Small intestine (tissue), 7 donors: ENCODE measurements at regions not wholly inside any gene's neighbourhood (a gene's known extent, or its start where the extent isn't known, plus 50 kb on each side); places are given as distances from the start of the nearest gene placed in this dataset.
"Not testable (repeated sequence)": the region's sequence is repeated elsewhere in the genome, so short reads cannot be mapped to it uniquely, and the experiment has no call there.

ENCODE experiments used
- DNase-seq, 2 donors: peaks; one replicate each; pipeline versions ENCODE4 v3.0.0 to v3.0.0-alpha.2; 2013
- FAIRE-seq: peaks from 2 replicates; lab custom pipeline; 2012; peaks lifted over from hg19 to GRCh38; lab: Jason Lieb, UNC
- H3K27ac ChIP-seq, 3 donors: one replicate each; pipeline ENCODE4 v1.5.1; 2013; ENCODE audit warnings: low read length in 2 of 3, mild to moderate bottlenecking in 2 of 3, control low read depth in 1 of 3, inconsistent platforms in 1 of 3, low read depth in 1 of 3, moderate library complexity in 1 of 3
- H3K27me3 ChIP-seq, 3 donors: one replicate each; pipeline ENCODE4 v1.6.1; 2013; ENCODE audit warnings: low read length in 3 of 3, inconsistent platforms in 1 of 3; ENCODE audit not compliant: control insufficient read depth in 3 of 3, insufficient read depth in 3 of 3
- H3K36me3 ChIP-seq, 3 donors: one replicate each; pipeline ENCODE4 v1.6.1; 2013; ENCODE audit warnings: low read length in 3 of 3, inconsistent platforms in 1 of 3, low read depth in 1 of 3, mild to moderate bottlenecking in 1 of 3, moderate library complexity in 1 of 3; ENCODE audit not compliant: control insufficient read depth in 3 of 3, insufficient read depth in 2 of 3
- H3K4me1 ChIP-seq, 3 donors: one replicate each; pipeline ENCODE4 v1.6.1; 2013; ENCODE audit warnings: low read length in 2 of 3, inconsistent platforms in 1 of 3, low read depth in 1 of 3, mild to moderate bottlenecking in 1 of 3, moderate library complexity in 1 of 3; ENCODE audit not compliant: control insufficient read depth in 3 of 3, insufficient read depth in 2 of 3
- H3K4me3 ChIP-seq, 3 donors: one replicate each; pipeline ENCODE4 v1.5.1; 2013; ENCODE audit warnings: low read length in 3 of 3, control low read depth in 1 of 3, inconsistent platforms in 1 of 3, low read depth in 1 of 3, mild to moderate bottlenecking in 1 of 3, moderate library complexity in 1 of 3
- H3K9me3 ChIP-seq, 2 donors: one replicate each; pipeline ENCODE4 v1.6.1; 2013; ENCODE audit warnings: low read depth in 1 of 2, low read length in 1 of 2; ENCODE audit not compliant: control insufficient read depth in 2 of 2, insufficient read depth in 1 of 2
- WGBS, 3 donors: extraction: QIAGEN DNeasy Blood & Tissue Kit; methylation state at CpG; one replicate each; pipeline ENCODE4 v1.1.7; 2013; 5-methylcytosine and 5-hydroxymethylcytosine counted together
- donor health status: healthy with polysubstance abuse.
- donor health status: control.
- donor health status: control.
- donor health status: Bipolar disorder and iron deficiency.
- donor health status: healthy.

GRCh38 chr6:150694889-150695288 lies 95.2 kb downstream of the PLEKHG1 start:
- peaks cover 0 to 4% (median 4%) of the 10 kb centered on the region in 3 donors for H3K4me1 ChIP-seq
- no peak overlapping the region for H3K27ac ChIP-seq
- DNase-seq (no peak), FAIRE-seq (no peak)
- no peaks in the 10 kb centered on the region for H3K36me3 ChIP-seq
- H3K9me3 ChIP-seq, result no peaks in the 10 kb centered on the region
- no peaks in the 10 kb centered on the region for H3K27me3 ChIP-seq
- H3K4me3 ChIP-seq, result no peak overlapping the region

- peaks cover 0 to 4% (median 4%) of the 10 kb centered on the region in 3 donors for H3K4me1 ChIP-seq
- DNase-seq, result no peak
- peak overlapping the region in 1 of 3 donors; percentile 3 for H3K27ac ChIP-seq
- H3K36me3 ChIP-seq, result no peaks in the 10 kb centered on the region
- H3K27me3 ChIP-seq, result no peaks in the 10 kb centered on the region
- H3K4me3 ChIP-seq, result no peak overlapping the region
- WGBS, 3 donors, result 58 to 67% (median 62%) methylated on average over 2 of the region's 2 CpGs
- H3K9me3 ChIP-seq, result no peaks in the 10 kb centered on the region
- FAIRE-seq, result no peak
These were observed 96.0 kb downstream of the PLEKHG1 start for GRCh38 chr6:150695652-150696051.

- no peaks in the 10 kb centered on the region for H3K9me3 ChIP-seq
- no peaks in the 10 kb centered on the region for H3K27me3 ChIP-seq
- no peaks in the 10 kb centered on the region for H3K36me3 ChIP-seq
- peaks cover 0 to 4% (median 4%) of the 10 kb centered on the region in 3 donors for H3K4me1 ChIP-seq
- H3K27ac ChIP-seq, result no peak overlapping the region
- WGBS, 3 donors, result 60 to 77% (median 70%) methylated on average over 8 of the region's 8 CpGs
- DNase-seq, result no peak
- H3K4me3 ChIP-seq, result no peak overlapping the region
- no peak for FAIRE-seq
These were observed 96.5 kb downstream of the PLEKHG1 start for GRCh38 chr6:150696190-150696589.

GRCh38 chr6:150696918-150697317 lies 97.2 kb downstream of the PLEKHG1 start:
- 93 to 98% (median 93%) methylated on average over 3 of the region's 3 CpGs for WGBS, 3 donors
- DNase-seq, H3K27me3 ChIP-seq, H3K27ac ChIP-seq, FAIRE-seq, H3K36me3 ChIP-seq, H3K4me1 ChIP-seq, H3K9me3 ChIP-seq, H3K4me3 ChIP-seq: not testable (repeated sequence)

- H3K4me1 ChIP-seq, result peaks cover 0 to 4% (median 4%) of the 10 kb centered on the region in 3 donors
- H3K4me3 ChIP-seq, result no peak overlapping the region
- H3K27ac ChIP-seq, result peak overlapping the region in 1 of 3 donors; percentile 24
- DNase-seq (no peak), FAIRE-seq (no peak)
- WGBS, 3 donors, result 70 to 95% (median 81%) methylated on average over 2 of the region's 2 CpGs
- H3K9me3 ChIP-seq, result no peaks in the 10 kb centered on the region
- no peaks in the 10 kb centered on the region for H3K27me3 ChIP-seq
- H3K36me3 ChIP-seq, result no peaks in the 10 kb centered on the region
These were observed 97.8 kb downstream of the PLEKHG1 start for GRCh38 chr6:150697515-150697914.

GRCh38 chr6:150698391-150698790 lies 98.7 kb downstream of the PLEKHG1 start:
- Histone ChIP-seq H3K36me3 (no peaks in the 10 kb centered on the region), H3K27me3 (no peaks in the 10 kb centered on the region), H3K4me1 (peaks cover 0 to 4% (median 4%) of the 10 kb centered on the region in 3 donors), H3K9me3 (no peaks in the 10 kb centered on the region), H3K27ac (no peak overlapping the region), H3K4me3 (no peak overlapping the region)
- 68 to 90% (median 88%) methylated on average over 6 of the region's 6 CpGs for WGBS, 3 donors
- FAIRE-seq (no peak), DNase-seq (no peak)

- Histone ChIP-seq H3K27ac (no peak overlapping the region), H3K27me3 (no peaks in the 10 kb centered on the region), H3K36me3 (no peaks in the 10 kb centered on the region), H3K4me1 (no peaks in the 10 kb centered on the region), H3K4me3 (no peak overlapping the region), H3K9me3 (no peaks in the 10 kb centered on the region)
- DNase-seq (no peak), FAIRE-seq (no peak)
- WGBS, 3 donors, result 64 to 84% (median 71%) methylated on average over 6 of the region's 6 CpGs
These were observed 103.0 kb downstream of the PLEKHG1 start for GRCh38 chr6:150702675-150703074.

GRCh38 chr6:150704447-150705192 lies 104.9 kb downstream of the PLEKHG1 start:
- H3K4me3 ChIP-seq, result no peak overlapping the region
- no peaks in the 10 kb centered on the region for H3K9me3 ChIP-seq
- H3K36me3 ChIP-seq, result no peaks in the 10 kb centered on the region
- no peaks in the 10 kb centered on the region for H3K27me3 ChIP-seq
- DNase-seq, result peak in 1 of 2 donors; percentile 40
- no peak for FAIRE-seq
- H3K4me1 ChIP-seq, result no peaks in the 10 kb centered on the region
- 71 to 81% (median 77%) methylated on average over 6 of the region's 6 CpGs for WGBS, 3 donors
- H3K27ac ChIP-seq, result no peak overlapping the region

GRCh38 chr6:150705392-150705791 lies 105.7 kb downstream of the PLEKHG1 start:
- H3K27me3 ChIP-seq, result no peaks in the 10 kb centered on the region
- FAIRE-seq, result no peak
- no peaks in the 10 kb centered on the region for H3K9me3 ChIP-seq
- H3K27ac ChIP-seq, result no peak overlapping the region
- peaks cover 0 to 3% (median 0%) of the 10 kb centered on the region in 3 donors for H3K36me3 ChIP-seq
- H3K4me1 ChIP-seq, result no peaks in the 10 kb centered on the region
- WGBS, 3 donors, result 91 to 95% (median 94%) methylated on average over 9 of the region's 9 CpGs
- DNase-seq, result no peak
- H3K4me3 ChIP-seq, result no peak overlapping the region
